Pons (tissue), 1 donor: ENCODE measurements at regions not wholly inside any gene's neighbourhood (a gene's known extent, or its start where the extent isn't known, plus 50 kb on each side); places are given as distances from the start of the nearest gene placed in this dataset.

Source experiments
- DNase-seq: peaks from one replicate; pipeline ENCODE4 v3.0.0-alpha.2; 2016; ENCODE audit warnings: low spot score

DNA sequence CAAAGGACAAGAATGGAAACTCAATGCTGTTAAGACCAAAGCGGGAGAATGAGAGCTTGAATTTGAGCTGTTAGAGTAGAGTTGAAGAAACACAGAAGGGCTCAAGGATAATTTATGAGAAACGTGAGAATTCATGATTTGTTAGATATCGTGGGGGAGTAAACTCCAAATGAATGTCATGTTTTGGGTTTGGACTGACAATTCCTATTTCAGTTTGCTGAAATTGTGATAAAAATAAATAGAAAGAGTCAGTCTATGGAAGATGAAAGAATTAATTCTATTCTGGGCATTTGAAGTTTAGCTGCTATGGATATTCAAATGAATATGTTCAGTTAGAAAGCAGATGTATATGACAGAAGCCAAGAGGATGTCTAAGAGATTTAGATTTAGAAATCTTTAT lies 723.4 kb upstream of the PIK3C3 start:
- DNase-seq: no peak

DNA sequence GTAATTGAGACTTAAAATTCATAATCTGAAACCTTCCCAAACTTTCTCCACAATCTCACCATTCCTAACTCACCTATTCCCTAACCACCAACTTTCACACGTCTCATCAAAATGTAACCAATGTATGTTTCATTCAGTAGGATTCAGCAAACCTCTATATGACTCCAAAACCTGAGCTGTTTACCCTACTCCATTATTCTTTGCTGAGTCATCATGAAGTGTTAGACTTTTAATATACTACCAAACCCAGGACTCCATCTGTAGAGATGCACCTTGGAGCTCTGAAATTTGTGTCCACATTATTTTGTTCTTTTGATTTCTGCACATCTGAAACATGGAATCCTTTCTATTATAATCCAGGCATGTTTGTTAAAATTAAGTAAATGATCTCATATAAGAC lies 727.0 kb upstream of the PIK3C3 start:
- DNase-seq: no peak

DNA sequence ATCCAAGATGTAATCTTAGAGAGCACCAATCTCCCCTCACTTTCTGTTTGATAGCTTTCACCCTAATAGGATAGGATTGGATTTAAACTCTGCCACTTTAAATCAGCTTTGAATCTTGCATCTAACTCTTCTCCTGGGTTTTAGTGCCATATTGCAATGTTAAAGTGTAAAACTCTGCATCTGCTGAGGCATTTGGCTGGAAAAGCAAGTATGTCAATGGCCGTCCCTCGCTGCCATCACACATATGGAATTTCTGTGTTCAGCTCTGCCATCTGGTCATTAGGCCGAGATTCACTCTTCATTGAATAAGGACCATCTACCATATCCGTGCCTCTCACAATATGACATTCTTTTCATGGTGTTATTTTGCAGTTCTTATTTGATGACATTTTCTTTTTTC lies 728.1 kb upstream of the PIK3C3 start:
- no peak for DNase-seq

DNA sequence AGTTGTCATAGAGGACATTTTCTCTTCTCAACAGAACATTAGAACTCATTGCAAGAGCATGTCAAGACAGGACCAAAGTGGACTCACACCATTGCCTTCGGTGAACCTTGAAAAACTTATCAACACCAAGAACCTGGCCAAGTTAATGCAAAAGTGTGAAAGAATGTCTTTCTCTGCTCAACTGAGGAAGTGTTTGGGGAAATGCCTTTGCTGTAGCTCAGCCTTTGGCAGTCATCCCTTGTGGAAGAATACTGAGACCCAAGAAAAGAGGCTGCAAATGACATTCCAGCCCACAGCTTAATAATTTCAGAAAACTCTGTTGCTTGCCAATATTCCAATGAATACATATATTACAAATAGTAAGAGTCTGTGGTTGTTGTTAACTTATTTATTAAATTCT lies 728.8 kb upstream of the PIK3C3 start:
- no peak for DNase-seq

DNA sequence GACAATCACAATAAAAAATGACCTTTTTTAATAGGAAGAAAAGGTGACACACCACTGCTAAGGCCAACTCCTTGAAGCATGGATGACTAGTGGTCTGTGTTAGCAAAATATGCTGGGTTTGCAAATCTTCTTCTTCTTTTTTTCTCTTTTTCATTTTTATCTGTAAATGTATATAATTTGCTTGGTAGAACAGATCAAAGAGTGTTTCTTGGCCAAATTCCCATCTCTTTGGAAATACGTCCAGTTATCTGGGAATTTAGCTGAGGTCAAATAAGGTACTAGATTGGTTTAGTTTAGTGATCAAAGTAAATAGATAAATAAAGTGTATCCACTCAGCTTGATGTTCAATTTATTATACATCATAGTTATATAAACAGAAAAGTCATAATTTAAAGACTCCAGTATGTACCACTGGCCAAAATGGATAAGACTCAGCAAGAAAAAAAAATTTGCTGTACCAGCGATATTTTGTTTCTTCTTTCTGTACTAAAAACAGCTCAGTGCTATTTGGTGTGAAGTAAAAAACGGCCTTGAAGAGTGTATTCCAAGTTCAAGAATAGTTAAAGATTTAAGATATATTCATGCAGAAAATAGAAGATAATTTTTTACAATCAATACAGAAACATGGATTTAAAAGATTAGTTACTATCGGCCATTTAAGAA lies 738.6 kb upstream of the PIK3C3 start:
- DNase-seq: no peak

DNA sequence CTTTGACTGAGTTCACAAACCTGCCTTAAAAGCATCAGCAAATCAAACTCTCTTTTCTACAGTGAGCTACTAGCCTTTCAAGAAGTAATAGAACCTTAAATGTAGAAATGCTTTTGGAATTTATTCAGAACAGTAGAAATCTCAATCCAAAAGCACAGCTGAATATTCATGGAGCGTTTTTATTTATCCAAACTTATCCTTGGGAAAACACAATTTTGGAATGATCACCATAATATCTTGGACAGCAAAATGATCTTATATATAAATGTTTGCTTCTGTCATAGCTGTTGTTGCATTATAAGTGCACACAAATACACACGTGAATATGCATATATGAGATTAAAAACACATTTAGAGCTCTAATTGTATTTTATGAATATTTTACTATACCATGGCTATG lies 747.3 kb upstream of the PIK3C3 start:
- no peak for DNase-seq

DNA sequence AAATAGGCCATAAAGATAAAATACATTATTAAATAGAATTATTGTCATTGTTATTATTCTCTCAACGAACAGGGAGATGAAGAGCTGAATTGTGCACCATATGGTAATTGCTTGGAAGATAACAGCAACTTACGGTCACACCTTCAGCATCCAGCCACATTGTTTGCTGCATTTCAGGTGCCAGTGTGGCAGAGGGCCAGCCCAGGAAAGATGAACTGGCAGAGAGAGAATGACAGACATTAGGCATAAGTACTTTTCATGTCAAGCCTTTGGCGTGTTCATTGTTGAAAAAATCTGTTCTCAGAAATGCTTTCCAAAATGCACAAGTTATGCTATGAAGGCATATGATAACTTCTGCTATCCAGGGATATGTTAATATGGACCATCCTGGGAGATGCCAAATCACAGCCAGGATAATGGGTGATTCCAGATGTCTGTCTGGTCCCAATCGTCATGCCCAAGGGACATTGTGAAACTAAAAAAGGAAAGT lies 748.6 kb upstream of the PIK3C3 start:
- no peak for DNase-seq

DNA sequence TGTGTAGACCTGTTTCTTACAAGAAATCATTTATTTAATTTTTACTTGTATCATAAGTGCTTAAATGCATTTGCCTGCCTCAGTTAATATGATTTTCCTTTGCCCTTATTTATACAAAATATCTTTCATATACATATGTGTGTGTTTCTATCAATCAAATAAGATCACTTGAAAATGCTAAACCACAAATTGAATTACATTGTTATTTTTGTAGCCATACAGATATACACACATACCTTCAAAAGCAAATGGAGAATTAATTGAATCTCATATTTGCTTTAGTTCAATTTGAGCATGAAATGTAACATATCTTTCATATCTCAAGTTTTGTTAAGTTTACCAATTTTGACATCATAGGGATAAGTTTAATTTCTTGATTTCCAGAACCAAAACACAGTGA lies 755.8 kb upstream of the PIK3C3 start:
- no peak for DNase-seq

DNA sequence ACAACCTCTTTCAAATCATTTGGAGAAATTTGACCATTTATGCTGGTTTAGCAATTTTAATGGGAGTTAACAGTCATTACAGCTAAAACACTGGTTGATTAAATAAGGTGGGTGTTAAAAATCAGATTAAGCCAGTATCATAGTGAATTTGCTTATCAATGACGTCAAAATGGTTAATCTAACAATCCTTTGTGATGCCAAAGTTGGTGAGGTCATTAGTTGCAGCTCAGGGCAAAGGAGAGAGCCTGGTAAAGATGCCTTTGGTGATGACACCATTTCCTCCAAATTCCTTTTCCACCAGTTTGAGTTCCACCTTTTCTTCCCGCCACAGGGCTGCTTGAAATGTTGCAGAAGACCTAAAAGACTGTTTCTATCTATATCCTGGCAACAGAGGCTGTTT lies 757.1 kb upstream of the PIK3C3 start:
- DNase-seq: no peak

DNA sequence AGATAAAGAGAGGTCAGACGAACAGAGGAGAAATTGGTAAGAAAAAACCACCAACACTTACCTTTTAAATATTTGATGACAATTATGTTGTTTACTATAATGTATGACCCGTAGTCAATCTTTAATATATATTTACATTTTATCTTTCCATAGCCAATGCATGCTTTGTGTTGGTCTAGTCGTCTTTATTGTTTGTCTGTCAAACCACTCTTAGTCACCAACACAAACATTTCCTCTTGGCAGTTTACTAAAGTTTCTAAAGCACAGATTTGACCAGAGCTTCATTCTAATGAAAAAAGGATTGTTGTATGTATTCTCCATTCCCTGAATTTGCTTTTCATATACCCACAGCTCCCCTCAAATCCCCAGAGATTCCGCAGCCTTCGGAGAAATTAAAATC lies 784.7 kb upstream of the PIK3C3 start:
- no peak for DNase-seq

DNA sequence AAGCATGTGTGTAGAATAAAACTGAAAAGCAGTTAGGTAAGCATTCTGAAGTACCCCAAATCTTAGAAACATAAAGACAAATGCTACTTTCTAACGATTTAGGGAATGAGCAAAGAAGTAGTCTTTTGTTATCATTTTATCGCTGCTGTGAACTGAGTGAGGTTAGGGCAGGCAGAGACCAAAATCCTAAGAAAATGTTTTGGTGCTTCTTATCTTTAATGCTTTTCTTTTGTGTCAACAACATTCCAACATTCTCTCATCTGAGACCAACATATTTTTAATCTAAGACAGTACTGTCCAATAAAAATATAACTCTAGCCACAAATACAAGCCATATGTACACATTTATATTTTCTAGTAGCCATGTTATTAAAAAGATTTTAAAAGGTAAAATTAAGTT lies 789.4 kb upstream of the PIK3C3 start:
- no peak for DNase-seq

DNA sequence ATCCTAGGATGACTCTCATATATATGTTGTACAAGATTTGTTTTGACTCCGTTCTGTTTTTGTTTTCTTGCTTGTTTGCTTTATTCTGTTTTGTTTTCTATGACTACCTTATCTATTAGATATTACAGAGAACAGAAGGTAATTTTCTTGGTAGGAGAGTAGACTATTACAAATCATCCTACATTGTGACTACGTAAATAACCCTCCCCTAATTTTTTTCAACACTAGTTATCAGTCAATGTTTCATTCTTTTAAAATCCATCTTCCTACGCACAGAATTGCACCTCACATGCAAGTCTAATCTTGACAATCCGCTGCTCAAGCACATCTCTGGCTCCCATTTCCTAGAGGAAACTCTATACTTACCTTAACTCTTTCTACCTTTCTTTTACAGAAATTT lies 792.3 kb upstream of the PIK3C3 start:
- no peak for DNase-seq

DNA sequence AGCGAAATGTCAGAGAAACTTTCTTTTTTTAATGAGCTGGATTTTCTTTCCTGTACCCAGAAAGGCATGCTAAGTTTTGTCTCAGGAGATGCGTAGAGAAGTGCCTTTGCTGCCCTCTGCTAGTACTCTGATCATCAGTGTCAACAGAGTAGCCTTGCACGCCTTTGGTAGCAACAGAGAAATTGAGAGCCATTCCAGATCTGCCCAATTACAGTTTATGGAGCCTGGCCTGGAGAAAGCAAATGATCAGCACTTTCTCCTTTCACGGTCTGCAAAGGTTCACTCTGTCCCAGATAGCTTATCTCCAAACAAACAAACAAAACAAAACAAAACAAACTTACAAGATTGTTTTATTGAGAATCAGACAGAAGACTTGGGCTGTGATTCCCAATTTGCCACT lies 792.8 kb upstream of the PIK3C3 start:
- no peak for DNase-seq

DNA sequence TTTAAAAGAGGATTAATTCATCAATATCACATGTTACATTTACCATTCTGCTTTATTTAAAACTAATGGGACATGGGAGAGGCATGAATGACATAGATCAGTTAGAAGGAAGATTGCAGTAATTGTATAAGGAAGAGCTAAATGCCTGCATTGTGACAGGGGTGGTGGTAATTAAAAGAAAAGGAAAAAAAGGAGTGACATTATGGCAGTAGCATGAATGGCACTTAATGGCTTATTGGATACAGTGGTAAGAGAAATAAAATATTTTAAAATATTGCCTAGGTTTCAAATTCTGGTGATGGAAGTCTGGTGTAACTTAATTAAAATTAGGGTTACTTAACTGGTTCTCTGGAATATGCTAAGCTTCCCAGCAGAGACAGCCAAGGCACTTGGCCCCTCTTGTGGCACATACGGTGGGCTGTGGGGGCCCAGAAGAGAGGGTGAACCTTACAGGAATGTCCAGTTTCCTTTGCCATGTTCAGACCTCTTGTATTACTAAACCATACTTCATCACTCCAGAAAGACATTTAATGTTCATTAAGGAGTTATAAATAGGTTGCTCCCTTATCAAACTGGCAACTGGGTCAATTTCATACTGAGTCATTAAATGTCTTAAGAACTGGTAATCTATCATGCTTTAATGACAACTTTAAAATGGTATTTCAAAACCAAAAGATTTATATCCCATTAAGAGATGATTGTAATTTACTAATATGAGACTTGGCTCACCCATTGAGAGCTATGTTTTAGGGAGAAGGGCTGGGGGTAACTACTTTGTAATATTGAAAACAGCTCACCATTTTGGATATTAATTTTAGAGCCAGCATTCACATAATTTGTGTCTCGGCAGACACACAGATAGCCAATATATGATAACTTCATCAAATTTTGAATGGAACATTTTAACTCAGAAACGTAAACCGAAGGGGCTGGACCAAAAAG lies 798.9 kb upstream of the PIK3C3 start:
- no peak for DNase-seq

DNA sequence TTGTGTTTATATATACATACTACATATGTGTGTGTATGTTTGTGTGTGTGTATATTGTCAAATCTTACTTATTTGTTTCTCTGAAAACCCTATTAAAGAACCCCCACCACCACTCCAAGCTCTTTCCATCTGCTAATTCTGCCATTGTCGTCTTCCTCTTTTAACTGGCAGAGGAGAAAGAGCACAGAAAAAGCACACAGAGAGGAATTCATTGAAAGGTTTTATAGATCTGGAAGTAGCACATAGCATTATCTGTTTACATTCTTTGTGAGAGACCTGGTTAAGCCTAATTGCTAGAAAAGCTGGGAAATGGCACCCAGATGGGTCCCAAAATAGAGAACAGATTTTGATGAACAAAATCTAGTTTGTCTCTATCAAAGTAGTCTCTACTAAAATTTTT lies 800.0 kb upstream of the PIK3C3 start:
- no peak for DNase-seq

DNA sequence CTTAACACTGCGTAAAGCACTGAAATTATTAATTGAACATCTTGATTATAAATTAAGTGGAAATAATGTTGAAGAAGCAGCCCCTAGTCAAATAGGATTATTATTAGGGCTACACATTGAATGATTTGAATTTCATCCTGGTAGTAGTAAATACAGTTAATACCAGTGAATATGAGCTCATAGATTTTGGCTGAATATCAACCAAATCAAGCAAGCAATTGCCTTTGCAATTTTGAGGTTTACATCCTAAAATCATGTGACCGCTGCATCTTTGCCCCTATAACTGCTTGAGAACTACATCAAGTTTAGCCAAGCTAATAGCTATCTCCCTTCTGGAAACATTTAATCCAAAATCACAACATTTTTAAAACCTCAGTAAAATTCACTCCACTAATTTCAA lies 801.2 kb upstream of the PIK3C3 start:
- no peak for DNase-seq

DNA sequence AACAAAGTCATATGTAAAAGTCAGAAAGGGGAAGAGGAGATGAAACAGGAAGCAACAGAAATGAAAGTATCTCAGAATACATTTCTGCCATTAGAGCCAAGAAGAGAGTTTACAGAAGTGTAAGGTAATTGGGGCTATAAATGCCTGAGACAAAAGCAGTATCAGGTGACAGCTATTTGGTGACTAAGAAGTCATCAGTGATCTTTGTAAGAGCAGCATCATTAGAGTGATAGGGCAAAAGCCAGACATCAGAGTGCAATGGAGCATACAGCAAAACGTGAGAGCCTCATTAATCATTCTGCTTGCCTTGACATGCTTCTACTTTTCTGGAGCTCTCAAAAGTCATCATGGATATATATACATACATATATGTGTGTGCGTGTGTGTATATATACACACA lies 804.7 kb upstream of the PIK3C3 start:
- no peak for DNase-seq

DNA sequence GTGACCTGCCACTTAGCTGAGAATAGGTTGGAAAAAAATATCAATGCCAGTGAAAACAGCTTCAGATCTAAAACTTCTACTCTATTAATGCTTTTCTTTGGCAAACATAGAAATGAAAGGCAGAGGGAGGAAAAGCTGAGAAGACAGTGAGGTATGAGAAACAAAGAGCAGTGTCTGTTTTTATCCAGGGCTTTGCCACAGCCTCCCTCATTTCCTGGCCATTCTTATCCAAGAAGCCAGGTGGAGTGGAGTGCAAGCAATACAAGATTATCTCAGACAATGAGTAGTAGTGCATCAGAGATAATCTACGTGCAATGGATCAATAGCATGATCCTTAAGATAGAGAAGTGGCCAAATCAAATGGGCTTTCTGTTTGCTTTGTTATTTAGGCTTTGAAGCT lies 808.7 kb upstream of the PIK3C3 start:
- no peak for DNase-seq

DNA sequence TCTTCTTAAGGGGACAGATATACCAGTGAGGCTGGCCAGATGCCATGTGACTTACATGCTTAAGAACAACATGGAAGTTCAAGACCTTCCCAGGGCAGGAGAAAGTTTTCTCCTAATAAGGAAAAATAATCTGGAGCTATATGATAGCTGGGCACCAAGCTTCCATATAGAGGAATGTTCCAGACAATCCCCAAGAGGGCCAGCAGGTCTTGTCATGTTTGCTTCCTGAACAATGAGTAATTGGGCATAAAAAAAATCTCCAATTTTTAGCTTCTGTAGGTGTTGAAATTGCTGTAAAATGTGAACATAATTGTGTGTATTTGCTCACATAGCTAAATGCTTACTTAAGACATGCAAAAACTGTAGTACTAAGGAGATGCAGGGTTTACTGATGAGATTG lies 809.5 kb upstream of the PIK3C3 start:
- DNase-seq: no peak

DNA sequence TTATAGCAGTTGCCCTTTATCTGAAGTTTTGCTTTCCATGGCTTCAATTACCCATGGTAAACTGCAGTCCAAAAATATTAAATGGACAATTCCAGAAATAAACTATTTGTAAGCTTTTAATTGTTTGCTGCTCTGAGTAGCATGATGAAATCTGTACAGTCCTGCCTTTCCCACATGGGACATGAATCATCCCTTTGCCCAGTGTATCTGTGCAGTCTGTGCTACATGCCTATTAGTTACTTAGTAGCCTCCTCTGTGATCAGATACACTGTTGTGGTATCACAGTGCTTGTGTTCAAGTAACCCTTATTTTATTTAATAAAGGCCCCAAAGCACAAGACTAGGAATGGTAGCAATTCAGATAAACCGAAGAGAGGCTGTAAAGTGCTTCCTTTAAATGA lies 810.6 kb upstream of the PIK3C3 start:
- DNase-seq: peak; percentile 22

DNA sequence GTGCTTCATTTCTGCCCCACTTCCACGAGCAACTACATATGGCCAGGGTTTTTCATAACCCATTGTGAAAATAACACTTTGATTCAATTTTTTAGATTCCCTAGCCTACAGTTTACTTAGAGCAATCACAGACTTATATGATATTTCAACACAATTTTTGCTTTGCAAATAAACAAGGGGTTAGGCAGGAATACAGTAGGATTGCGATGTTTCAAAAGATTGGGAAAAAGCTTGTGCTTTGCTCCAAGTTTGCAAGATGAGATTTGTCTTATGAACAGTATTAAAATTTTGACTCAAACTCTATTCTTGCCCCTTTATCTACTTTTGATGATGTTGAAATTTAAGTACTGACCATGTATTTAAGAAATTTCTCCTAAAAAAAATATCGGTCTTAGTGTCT lies 814.5 kb upstream of the PIK3C3 start:
- DNase-seq: no peak

DNA sequence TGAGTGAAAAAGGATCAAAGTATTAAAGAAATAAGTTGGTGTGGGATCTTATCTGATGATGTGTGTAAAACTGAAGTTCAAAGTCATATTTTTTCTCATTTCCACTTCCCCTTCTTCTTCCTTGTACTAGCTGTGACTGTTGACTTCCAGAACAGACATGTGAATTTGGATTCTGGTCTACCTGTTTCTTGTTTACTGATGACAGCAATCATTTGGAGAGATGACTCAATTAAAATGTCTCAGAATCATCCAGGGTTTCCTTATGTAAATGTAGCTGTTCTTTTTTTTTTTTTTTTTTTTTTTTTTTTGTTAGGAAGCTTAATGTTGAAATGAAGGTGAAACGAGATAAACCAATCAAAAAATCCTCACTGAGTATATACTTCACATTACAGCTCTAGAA lies 819.9 kb upstream of the PIK3C3 start:
- no peak for DNase-seq

DNA sequence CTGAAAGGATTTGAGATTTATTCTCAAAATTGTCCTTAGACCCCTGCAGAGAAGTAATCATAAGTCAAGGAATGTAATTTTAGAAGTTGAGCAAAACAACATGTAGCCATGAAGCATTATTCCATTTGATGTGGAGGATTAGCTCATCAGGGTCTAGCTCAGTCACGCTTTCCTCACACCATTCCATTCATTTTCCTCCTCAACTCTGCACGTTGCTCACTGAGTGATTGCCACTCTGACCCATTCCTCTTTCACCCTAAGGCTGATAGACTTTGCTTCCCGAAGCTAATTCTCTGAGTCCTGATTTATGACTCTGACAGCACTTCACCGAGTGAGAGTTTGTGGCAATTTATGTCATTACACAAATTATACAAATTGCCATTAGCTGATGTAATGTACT lies 820.6 kb upstream of the PIK3C3 start:
- DNase-seq: no peak

DNA sequence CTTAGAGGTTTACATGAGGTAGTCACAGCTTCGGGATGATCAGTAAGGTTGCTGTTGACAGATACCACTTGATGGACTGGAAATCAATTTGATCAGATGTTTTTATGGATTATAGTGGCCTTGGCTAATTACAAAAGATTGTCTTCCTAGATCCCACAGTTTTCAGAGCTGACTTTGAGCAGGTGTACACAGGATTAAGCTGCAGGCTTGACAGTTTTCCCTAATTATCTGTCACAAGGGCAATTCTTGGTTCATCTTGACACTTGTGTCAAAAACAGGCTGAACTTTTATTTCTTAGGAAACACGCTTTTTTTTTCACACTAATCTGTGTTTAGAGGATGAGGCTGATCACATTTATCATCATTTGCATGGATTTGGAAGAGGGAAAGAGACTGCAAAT lies 824.0 kb upstream of the PIK3C3 start:
- no peak for DNase-seq
